GM19099 (cell line): ENCODE measurements at regions not wholly inside any gene's neighbourhood (a gene's known extent, or its start where the extent isn't known, plus 50 kb on each side); places are given as distances from the start of the nearest gene placed in this dataset.

Experiments used
- POLR2A ChIP-seq: IDR thresholded peaks from 3 replicates; pipeline ENCODE4 v1.6.1; 2011; ENCODE audit warnings: low read depth; ENCODE audit not compliant: insufficient read length; ENCODE audit errors: extremely low read depth

- TF ChIP-seq POLR2A = no peak
These were observed 117.7 kb downstream of the TMEM167A start for GRCh38 chr5:82959466-82959865.

- TF ChIP-seq POLR2A = no peak
These were observed 120.6 kb downstream of the TMEM167A start for GRCh38 chr5:82956600-82956999.

- TF ChIP-seq POLR2A = no peak
These were observed 124.9 kb downstream of the TMEM167A start for GRCh38 chr5:82952326-82952725.

- no peak for TF ChIP-seq POLR2A
These were observed 134.9 kb downstream of the TMEM167A start for GRCh38 chr5:82942083-82942881.

GRCh38 chr5:82938901-82939725 is 138.1 kb downstream of the TMEM167A start:
- TF ChIP-seq POLR2A = no peak

GRCh38 chr5:82931110-82931509 is 146.1 kb downstream of the TMEM167A start:
- TF ChIP-seq POLR2A = no peak

- no peak for TF ChIP-seq POLR2A
These were observed 152.2 kb downstream of the TMEM167A start for GRCh38 chr5:82925061-82925411.

GRCh38 chr5:82924226-82925060 is 152.8 kb downstream of the TMEM167A start:
- TF ChIP-seq POLR2A = no peak

- no peak for TF ChIP-seq POLR2A
These were observed 155.0 kb downstream of the TMEM167A start for GRCh38 chr5:82922086-82922734.

GRCh38 chr5:82918311-82919031 is 158.7 kb downstream of the TMEM167A start:
- TF ChIP-seq POLR2A = no peak

GRCh38 chr5:82917584-82917983 is 159.6 kb downstream of the TMEM167A start:
- TF ChIP-seq POLR2A = no peak

GRCh38 chr5:82913971-82914370 is 163.2 kb downstream of the TMEM167A start:
- no peak for TF ChIP-seq POLR2A

GRCh38 chr5:82912462-82912861 is 164.7 kb downstream of the TMEM167A start:
- no peak for TF ChIP-seq POLR2A

GRCh38 chr5:82911910-82912309 is 165.3 kb downstream of the TMEM167A start:
- no peak for TF ChIP-seq POLR2A

GRCh38 chr5:82910905-82911304 is 166.3 kb downstream of the TMEM167A start:
- no peak for TF ChIP-seq POLR2A

GRCh38 chr5:82910491-82910890 is 166.7 kb downstream of the TMEM167A start:
- TF ChIP-seq POLR2A = no peak
